ENCODE measurements at regions not wholly inside any gene's neighbourhood (a gene's known extent, or its start where the extent isn't known, plus 50 kb on each side); places are given as distances from the start of the nearest gene placed in this dataset.

GRCh38 chr9:129321286-129322021 lies 143.4 kb upstream of the IER5L start:
- POLR2A ChIA-PET, result interaction anchor here (1.3 kb wide), 1 partner anchor 144 kb away, joined by 3 read pairs; the partner anchor contains the start of gene IER5L
- H3K9me3 ChIP-seq (replicated peaks; ENCODE audit: control insufficient read depth, insufficient read depth, low read length), result no peaks in the 10 kb centered on the region
- no peaks in the 10 kb centered on the region for H4K20me1 ChIP-seq (replicated peaks; ENCODE audit: control insufficient read depth, extremely low read depth, insufficient read depth, low read length)
- no peaks in the 10 kb centered on the region for H3K27me3 ChIP-seq (ENCODE audit: control insufficient read depth in 2 of 2, insufficient read depth in 2 of 2, low read length in 2 of 2)
- no peak overlapping the region for H3K9ac ChIP-seq (replicated peaks; ENCODE audit: extremely low read depth, insufficient read depth, low read length)
- no peaks in the 10 kb centered on the region for H3K36me3 ChIP-seq (ENCODE audit: control insufficient read depth in 2 of 2, extremely low read depth in 1 of 2, insufficient read depth in 2 of 2, low read length in 2 of 2)
- no peak for DNase-seq (ENCODE audit: low read depth, low spot score)
- TF ChIP-seq MAX (IDR thresholded peaks at IDR 0.05; ENCODE audit: insufficient read depth, insufficient read length) (no peak), CTCF (IDR thresholded peaks at IDR 0.05; ENCODE audit: extremely low read depth in 1 of 2, insufficient read depth in 1 of 2, low read depth in 1 of 2, low read length in 2 of 2) (no peak), POLR2A (IDR thresholded peaks at IDR 0.05; ENCODE audit: low read depth, low read length) (no peak), POLR2AphosphoS5 (IDR thresholded peaks at IDR 0.05; ENCODE audit: insufficient read depth, low read depth, low read length) (no peak), GATA2 (IDR thresholded peaks at IDR 0.05; ENCODE audit: insufficient read depth, insufficient read length, low read depth, low read length) (no peak), FOS (IDR thresholded peaks at IDR 0.05; ENCODE audit: borderline replicate concordance, insufficient read depth, low read length) (no peak), MYC (IDR thresholded peaks at IDR 0.05; ENCODE audit: low read depth, low read length) (no peak), JUN (IDR thresholded peaks at IDR 0.05; ENCODE audit: borderline replicate concordance, insufficient read depth, insufficient read length, low read depth) (no peak), EZH2 (IDR thresholded peaks at IDR 0.05; ENCODE audit: borderline replicate concordance, low read depth, low read length, severe bottlenecking) (no peak)
- intact Hi-C loops (cut with micrococcal nuclease), result loop anchor here (5.0 kb wide), 2 partner anchors 144 to 291 kb away; partner anchors contain the start of gene IER5L
- no peaks in the 10 kb centered on the region for H3K79me2 ChIP-seq (ENCODE audit: control insufficient read depth, insufficient read depth, low read length)
- CTCF ChIA-PET, result interaction anchor here (0.6 to 2.8 kb wide), 7 partner anchors 12 to 190 kb away, joined by 3 to 10 read pairs (median 4); no protein-coding TSS in a partner anchor
- BruUV-seq (replicated peaks), result no TSS peak
- H3K4me3 ChIP-seq (replicated peaks in 1 of 3; ENCODE audit: insufficient read depth in 1 of 3, low read depth in 1 of 3, low read length in 3 of 3), result no peak overlapping the region
- no peak overlapping the region for H3K4me2 ChIP-seq (ENCODE audit: insufficient read depth, low read length)
- H2AFZ ChIP-seq (ENCODE audit: low read depth, low read length), result no peak overlapping the region
- H3K27ac ChIP-seq (ENCODE audit: insufficient read depth, low read depth, low read length), result no peak overlapping the region
- dilution Hi-C loops (cut with MboI; ENCODE audit: extremely low pct_ligation_motif_present, low sequenced_read_pairs), result no loop called here
- no peaks in the 10 kb centered on the region for H3K9me1 ChIP-seq (replicated peaks; ENCODE audit: control insufficient read depth, extremely low read depth, insufficient read depth, low read length)
- peaks cover 8% of the 10 kb centered on the region for H3K4me1 ChIP-seq (ENCODE audit: control insufficient read depth, extremely low read depth, insufficient read depth, low read length)
- no peak for FAIRE-seq

Measured in endothelial cell of umbilical vein (primary cell).